MCF 10A (cell line): ENCODE measurements at regions not wholly inside any gene's neighbourhood (a gene's known extent, or its start where the extent isn't known, plus 50 kb on each side); places are given as distances from the start of the nearest gene placed in this dataset.

Experiments
- BruUV-seq: library from RNA; stranded (reverse); fragments of 400-500 nt; replicated peaks from 2 replicates; lab custom pipeline; 2021; lab: Mats Ljungman, UMichigan
- CTCF ChIA-PET: fragments of 300-600 bp; sonication (Branson Sonifier 250); formaldehyde crosslinking; extraction: SDS; loops from one replicate; lab custom pipeline; 2021; ENCODE audit warnings: antibody characterized with exemption, inconsistent platforms; lab: Yijun Ruan, JAX
- POLR2A ChIA-PET: fragments of 300-600, 350-650 bp; sonication (Branson Sonifier 250); formaldehyde crosslinking; extraction: SDS; loops from one replicate; lab custom pipeline; 2020; ENCODE audit warnings: antibody characterized with exemption, inconsistent platforms; lab: Yijun Ruan, JAX
- DNase-seq: peaks from one replicate; pipeline ENCODE4 v3.0.0-alpha.2; 2018; ENCODE audit not compliant: unreplicated experiment
- H3K27ac Mint-ChIP-seq: one replicate; pipeline ENCODE4 v1.8.0; 2022; ENCODE audit warnings: mild to moderate bottlenecking, low read depth, mixed read lengths; ENCODE audit not compliant: unreplicated experiment
- H3K27me3 Mint-ChIP-seq: one replicate; pipeline ENCODE4 v1.8.0; 2022; ENCODE audit warnings: mixed read lengths; ENCODE audit not compliant: insufficient read depth, unreplicated experiment
- H3K36me3 Mint-ChIP-seq: one replicate; pipeline ENCODE4 v1.8.0; 2022; ENCODE audit warnings: mild to moderate bottlenecking, moderate library complexity, mixed read lengths; ENCODE audit not compliant: insufficient read depth, unreplicated experiment
- H3K4me1 Mint-ChIP-seq: one replicate; pipeline ENCODE4 v1.8.0; 2022; ENCODE audit warnings: mixed read lengths; ENCODE audit not compliant: insufficient read depth, unreplicated experiment
- H3K4me3 Mint-ChIP-seq: one replicate; pipeline ENCODE4 v1.8.0; 2022; ENCODE audit warnings: mild to moderate bottlenecking, moderate library complexity, mixed read lengths; ENCODE audit not compliant: unreplicated experiment
- H3K9me3 Mint-ChIP-seq: one replicate; pipeline ENCODE4 v1.8.0; 2022; ENCODE audit warnings: mixed read lengths; ENCODE audit not compliant: unreplicated experiment
- CTCF ChIP-seq: fragments of 200-600 bp; IDR thresholded peaks from one replicate; pipeline ENCODE4 v1.8.0; 2022; ENCODE audit warnings: antibody characterized with exemption, mild to moderate bottlenecking; ENCODE audit not compliant: unreplicated experiment
- intact Hi-C: fragments of 100-400 bp; cut with micrococcal nuclease; formaldehyde crosslinking; loops from 2 replicates; pipeline ENCODE4 v1.14.1; 2022

GRCh38 chr3:110301781-110302180 lies 769.8 kb upstream of the NECTIN3 start:
- ChIA-PET POLR2A (interaction anchor here (0.6 kb wide), 1 partner anchor 529 kb away, joined by 3 read pairs; no protein-coding TSS in a partner anchor), CTCF (interaction anchor here (0.8 to 3.3 kb wide), 2 partner anchors 13 to 463 kb away, joined by 3 to 22 read pairs; no protein-coding TSS in a partner anchor)
- DNase-seq, result no peak
- no peaks in the 10 kb centered on the region for H3K4me1 Mint-ChIP-seq
- TF ChIP-seq CTCF, result no peak
- H3K27me3 Mint-ChIP-seq, result no peaks in the 10 kb centered on the region
- H3K9me3 Mint-ChIP-seq, result no peaks in the 10 kb centered on the region
- intact Hi-C loops, result no loop called here
- H3K4me3 Mint-ChIP-seq, result no peak overlapping the region
- BruUV-seq, result no TSS peak
- H3K36me3 Mint-ChIP-seq, result no peaks in the 10 kb centered on the region
- no peak overlapping the region for H3K27ac Mint-ChIP-seq

- BruUV-seq, result no TSS peak
- no peak for TF ChIP-seq CTCF
- ChIA-PET POLR2A (no interaction called here), CTCF (no interaction called here)
- Mint-ChIP-seq H3K27ac (no peak overlapping the region), H3K4me3 (no peak overlapping the region), H3K4me1 (no peaks in the 10 kb centered on the region), H3K9me3 (no peaks in the 10 kb centered on the region), H3K27me3 (no peaks in the 10 kb centered on the region), H3K36me3 (no peaks in the 10 kb centered on the region)
- intact Hi-C loops, result no loop called here
- no peak for DNase-seq
Observed at GRCh38 chr3:110307065-110307809, 764.4 kb upstream of the NECTIN3 start.

- POLR2A ChIA-PET, result no interaction called here
- BruUV-seq, result no TSS peak
Observed at GRCh38 chr3:110311541-110311940, 760.1 kb upstream of the NECTIN3 start.

More at GRCh38 chr3:110311541-110311940, 760.1 kb upstream of the NECTIN3 start:
- no peak for DNase-seq
- intact Hi-C loops, result loop anchor here (5.0 kb wide), 1 partner anchor 779 kb away; no protein-coding TSS in a partner anchor
- no peaks in the 10 kb centered on the region for H3K4me1 Mint-ChIP-seq
- CTCF ChIA-PET, result interaction anchor here (1.0 kb wide), 1 partner anchor 577 kb away, joined by 4 read pairs; no protein-coding TSS in a partner anchor
- no peak for TF ChIP-seq CTCF
- H3K4me3 Mint-ChIP-seq, result no peak overlapping the region
- no peaks in the 10 kb centered on the region for H3K27me3 Mint-ChIP-seq
- no peaks in the 10 kb centered on the region for H3K36me3 Mint-ChIP-seq
- no peak overlapping the region for H3K27ac Mint-ChIP-seq
- no peaks in the 10 kb centered on the region for H3K9me3 Mint-ChIP-seq
